ENCODE measurements at regions not wholly inside any gene's neighbourhood (a gene's known extent, or its start where the extent isn't known, plus 50 kb on each side); places are given as distances from the start of the nearest gene placed in this dataset.

DNA sequence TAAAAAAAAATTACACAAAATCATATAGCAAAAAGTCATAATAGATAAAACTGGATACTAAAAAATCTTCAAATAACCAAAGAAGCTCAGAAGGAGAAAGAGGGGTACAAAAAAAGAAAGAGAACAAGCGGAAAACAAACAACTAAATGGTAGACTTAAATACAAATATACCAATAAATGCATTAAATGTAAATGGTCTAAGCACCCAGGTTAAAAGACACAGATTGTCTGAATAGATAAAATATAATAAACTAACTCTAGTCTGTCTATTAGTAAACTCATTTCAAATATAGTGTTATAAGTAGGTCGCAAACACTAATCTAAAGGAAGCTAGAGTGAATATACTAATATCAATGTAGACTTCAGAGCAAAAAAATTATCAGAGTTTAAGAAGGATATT is 357.4 kb downstream of the METTL4 start:
- TF ChIP-seq, protein P1, sequence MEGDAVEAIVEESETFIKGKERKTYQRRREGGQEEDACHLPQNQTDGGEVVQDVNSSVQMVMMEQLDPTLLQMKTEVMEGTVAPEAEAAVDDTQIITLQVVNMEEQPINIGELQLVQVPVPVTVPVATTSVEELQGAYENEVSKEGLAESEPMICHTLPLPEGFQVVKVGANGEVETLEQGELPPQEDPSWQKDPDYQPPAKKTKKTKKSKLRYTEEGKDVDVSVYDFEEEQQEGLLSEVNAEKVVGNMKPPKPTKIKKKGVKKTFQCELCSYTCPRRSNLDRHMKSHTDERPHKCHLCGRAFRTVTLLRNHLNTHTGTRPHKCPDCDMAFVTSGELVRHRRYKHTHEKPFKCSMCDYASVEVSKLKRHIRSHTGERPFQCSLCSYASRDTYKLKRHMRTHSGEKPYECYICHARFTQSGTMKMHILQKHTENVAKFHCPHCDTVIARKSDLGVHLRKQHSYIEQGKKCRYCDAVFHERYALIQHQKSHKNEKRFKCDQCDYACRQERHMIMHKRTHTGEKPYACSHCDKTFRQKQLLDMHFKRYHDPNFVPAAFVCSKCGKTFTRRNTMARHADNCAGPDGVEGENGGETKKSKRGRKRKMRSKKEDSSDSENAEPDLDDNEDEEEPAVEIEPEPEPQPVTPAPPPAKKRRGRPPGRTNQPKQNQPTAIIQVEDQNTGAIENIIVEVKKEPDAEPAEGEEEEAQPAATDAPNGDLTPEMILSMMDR (IDR thresholded peaks at IDR 0.05), result no peak
- TF ChIP-seq POLR2A (IDR thresholded peaks at IDR 0.05), result no peak

Data from esophagus squamous epithelium (tissue), 4 donors.